ENCODE measurements at regions not wholly inside any gene's neighbourhood (a gene's known extent, or its start where the extent isn't known, plus 50 kb on each side); places are given as distances from the start of the nearest gene placed in this dataset.

GRCh38 chr1:22275167-22275566 is 132.3 kb upstream of the WNT4 start:
- TF ChIP-seq CTCF (IDR thresholded peaks at IDR 0.05; ENCODE audit: insufficient read depth, low read depth, low read length) (no peak), EZH2 (IDR thresholded peaks at IDR 0.05; ENCODE audit: insufficient read depth, low read length) (no peak)
